ENCODE measurements at regions not wholly inside any gene's neighbourhood (a gene's known extent, or its start where the extent isn't known, plus 50 kb on each side); places are given as distances from the start of the nearest gene placed in this dataset.

DNA sequence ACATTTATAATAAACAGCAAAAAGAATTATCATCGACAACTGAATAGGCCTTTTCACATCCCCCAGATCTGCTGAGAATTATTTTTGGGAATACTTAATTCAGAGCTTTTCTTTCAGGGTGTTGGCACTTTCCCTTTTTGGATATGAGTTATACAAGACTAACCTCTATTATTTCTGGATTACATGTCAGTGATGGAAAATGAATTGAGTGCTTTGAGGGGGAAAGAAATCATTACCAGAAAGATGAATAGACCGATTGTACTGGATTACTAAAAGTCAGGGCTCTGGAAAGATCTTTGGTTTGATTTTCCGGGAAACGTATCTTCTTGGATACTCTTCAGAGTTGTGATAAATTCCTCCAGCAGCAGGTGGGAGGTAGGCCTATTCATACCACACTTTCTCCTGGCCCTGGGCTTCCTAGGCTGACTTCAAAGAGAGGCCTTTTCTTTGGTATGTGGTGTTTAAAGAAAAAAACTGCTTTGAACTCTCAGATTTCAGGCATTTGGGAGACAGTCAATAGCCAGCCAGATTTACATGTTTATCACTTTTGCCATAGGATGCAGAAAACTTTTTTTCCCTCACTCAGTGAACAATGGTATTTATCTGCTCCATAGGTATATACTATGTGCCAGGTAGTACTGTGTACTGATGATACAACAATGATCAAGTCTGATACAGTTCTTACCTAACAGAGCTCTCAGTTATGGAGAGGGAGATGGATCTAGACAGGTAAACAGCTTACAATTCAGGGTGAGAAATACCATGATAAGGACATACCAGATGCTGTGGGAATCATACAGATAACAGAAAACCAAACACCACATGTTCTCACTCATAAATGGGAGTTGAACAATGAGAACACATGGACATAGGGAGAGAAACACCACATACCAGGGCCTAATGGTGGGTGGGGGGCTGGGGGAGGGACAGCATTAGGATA lies 63.3 kb upstream of the ACTR3 start (continued):
- TF ChIP-seq, protein P1, sequence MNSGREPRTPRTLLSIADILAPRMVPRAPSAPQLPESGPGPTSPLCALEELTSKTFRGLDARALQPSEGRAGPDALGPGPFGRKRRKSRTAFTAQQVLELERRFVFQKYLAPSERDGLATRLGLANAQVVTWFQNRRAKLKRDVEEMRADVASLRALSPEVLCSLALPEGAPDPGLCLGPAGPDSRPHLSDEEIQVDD (CRISPR knock-in tag; IDR thresholded peaks at IDR 0.05; ENCODE audit: borderline replicate concordance), result no peak
- TF ChIP-seq ZNF430 (CRISPR knock-in tag; IDR thresholded peaks at IDR 0.05) (no peak), ZNF34 (CRISPR knock-in tag; IDR thresholded peaks at IDR 0.05; ENCODE audit: borderline replicate concordance) (no peak), ZBTB8A (CRISPR knock-in tag; IDR thresholded peaks at IDR 0.05; ENCODE audit: borderline replicate concordance, low read depth) (no peak), GMEB1 (CRISPR knock-in tag; IDR thresholded peaks at IDR 0.05; ENCODE audit: borderline replicate concordance) (no peak), HHEX (CRISPR knock-in tag; IDR thresholded peaks at IDR 0.05) (no peak), SRSF4 (IDR thresholded peaks at IDR 0.05; ENCODE audit: low read depth, low read length, poor library complexity, severe bottlenecking) (no peak), SALL1 (CRISPR knock-in tag; IDR thresholded peaks at IDR 0.05) (no peak), ZNF33B (CRISPR knock-in tag; IDR thresholded peaks at IDR 0.05) (no peak), TMF1 (CRISPR knock-in tag; IDR thresholded peaks at IDR 0.05; ENCODE audit: low read depth) (no peak), NFE2L1 (CRISPR knock-in tag; IDR thresholded peaks at IDR 0.05; ENCODE audit: borderline replicate concordance) (no peak)
